ENCODE measurements at regions not wholly inside any gene's neighbourhood (a gene's known extent, or its start where the extent isn't known, plus 50 kb on each side); places are given as distances from the start of the nearest gene placed in this dataset.

GRCh38 chr6:62465206-62465605 lies 179.2 kb upstream of the KHDRBS2 start:
- Histone ChIP-seq H3K27me3 (no peaks in the 10 kb centered on the region), H3K36me3 (no peaks in the 10 kb centered on the region), H3K9me3 (no peaks in the 10 kb centered on the region), H3K4me1 (no peaks in the 10 kb centered on the region), H3K27ac (no peak overlapping the region), H3K4me3 (no peak overlapping the region)
- no peak for DNase-seq
- WGBS, 5 donors = 29 to 52% (median 49%) methylated on average over 2 of the region's 2 CpGs
- TF ChIP-seq POLR2AphosphoS5 (IDR thresholded peaks at IDR 0.05) (no peak), EP300 (IDR thresholded peaks at IDR 0.05) (no peak), CTCF (IDR thresholded peaks at IDR 0.05) (no peak), POLR2A (IDR thresholded peaks at IDR 0.05) (no peak)
- intact Hi-C loops (cut with DNase I; ENCODE audit: low total_unique reads) = no loop called here

- Histone ChIP-seq H3K9me3 (peaks cover 0 to 6% (median 3%) of the 10 kb centered on the region in 4 donors), H3K36me3 (no peaks in the 10 kb centered on the region), H3K27me3 (no peaks in the 10 kb centered on the region), H3K27ac (no peak overlapping the region), H3K4me3 (no peak overlapping the region), H3K4me1 (no peaks in the 10 kb centered on the region)
- intact Hi-C loops (cut with DNase I; ENCODE audit: low total_unique reads) = no loop called here
- 72 to 98% (median 90%) methylated on average over 2 of the region's 2 CpGs for WGBS, 5 donors
- no peak for DNase-seq
- TF ChIP-seq POLR2AphosphoS5 (IDR thresholded peaks at IDR 0.05) = no peak
- no peak for TF ChIP-seq POLR2A (IDR thresholded peaks at IDR 0.05)
- TF ChIP-seq CTCF (IDR thresholded peaks at IDR 0.05) = no peak
- TF ChIP-seq EP300 (IDR thresholded peaks at IDR 0.05) = no peak
These were observed 166.6 kb upstream of the KHDRBS2 start for GRCh38 chr6:62452586-62452985.

GRCh38 chr6:62446647-62447316 lies 160.8 kb upstream of the KHDRBS2 start:
- WGBS, 5 donors = 46 to 60% (median 53%) methylated on average over 2 of the region's 2 CpGs
- Histone ChIP-seq H3K27ac (no peak overlapping the region), H3K36me3 (no peaks in the 10 kb centered on the region), H3K9me3 (no peaks in the 10 kb centered on the region), H3K4me3 (no peak overlapping the region), H3K4me1 (no peaks in the 10 kb centered on the region), H3K27me3 (no peaks in the 10 kb centered on the region)
- intact Hi-C loops (cut with DNase I; ENCODE audit: low total_unique reads) = no loop called here
- TF ChIP-seq EP300 (IDR thresholded peaks at IDR 0.05) (no peak), POLR2AphosphoS5 (IDR thresholded peaks at IDR 0.05) (no peak), CTCF (IDR thresholded peaks at IDR 0.05) (no peak), POLR2A (IDR thresholded peaks at IDR 0.05) (no peak)
- DNase-seq = peak in 1 of 2 donors; percentile 4

- intact Hi-C loops (cut with DNase I; ENCODE audit: low total_unique reads) = no loop called here
- Histone ChIP-seq H3K4me3 (no peak overlapping the region), H3K4me1 (no peaks in the 10 kb centered on the region), H3K9me3 (peaks cover 0 to 9% (median 4%) of the 10 kb centered on the region in 4 donors), H3K27me3 (no peaks in the 10 kb centered on the region), H3K36me3 (no peaks in the 10 kb centered on the region), H3K27ac (no peak overlapping the region)
- 73 to 91% (median 81%) methylated on average over 5 to 9 of the region's 9 CpGs for WGBS, 5 donors
- no peak for DNase-seq
- TF ChIP-seq EP300 (IDR thresholded peaks at IDR 0.05) (no peak), POLR2AphosphoS5 (IDR thresholded peaks at IDR 0.05) (no peak), POLR2A (IDR thresholded peaks at IDR 0.05) (no peak), CTCF (IDR thresholded peaks at IDR 0.05) (no peak)
These were observed 159.5 kb upstream of the KHDRBS2 start for GRCh38 chr6:62445521-62445920.
